GM23338 (cell line): ENCODE measurements at regions not wholly inside any gene's neighbourhood (a gene's known extent, or its start where the extent isn't known, plus 50 kb on each side); places are given as distances from the start of the nearest gene placed in this dataset.

Experiments
- ATAC-seq: fragments of 200-7000 bp; cut with Tn5 transposase; 3 replicates; pipeline ENCODE4 v1.9.1; 2020
- DNase-seq: peaks from one replicate; pipeline ENCODE4 v3.0.0-alpha.2; 2015; ENCODE audit warnings: low spot score
- H2AFZ ChIP-seq: fragments of 200-600 bp; sonication (generic); 2 replicates; pipeline ENCODE4 v1.8.0; 2016; ENCODE audit warnings: antibody characterized with exemption, mild to moderate bottlenecking, moderate library complexity
- H3F3A ChIP-seq: fragments of 200-600 bp; sonication (generic); replicated peaks from 2 replicates; pipeline ENCODE4 v1.8.0; 2017; ENCODE audit warnings: antibody characterized with exemption, mixed run types, low read depth
- H3K27ac ChIP-seq: fragments of 200-600 bp; sonication (generic); 2 replicates; pipeline ENCODE4 v1.6.1; 2016; ENCODE audit warnings: low read depth
- H3K27me3 ChIP-seq: fragments of 200-600 bp; sonication (generic); 2 replicates; pipeline ENCODE4 v1.8.0; 2016; ENCODE audit warnings: mild to moderate bottlenecking, mixed run types, moderate library complexity; ENCODE audit not compliant: insufficient read depth
- H3K36me3 ChIP-seq: fragments of 200-600 bp; sonication (generic); 2 replicates; pipeline ENCODE4 v1.8.0; 2016; ENCODE audit warnings: mild to moderate bottlenecking; ENCODE audit not compliant: insufficient read depth
- H3K4me1 ChIP-seq: fragments of 200-600 bp; sonication (generic); 2 replicates; pipeline ENCODE4 v1.8.0; 2016; ENCODE audit warnings: mild to moderate bottlenecking, moderate library complexity; ENCODE audit not compliant: insufficient read depth
- H3K4me2 ChIP-seq: fragments of 200-600 bp; sonication (generic); 2 replicates; pipeline ENCODE4 v1.7.1; 2017; ENCODE audit warnings: mixed run types
- H3K4me3 ChIP-seq: fragments of 200-600 bp; sonication (generic); 2 replicates; pipeline ENCODE4 v1.6.1; 2016; ENCODE audit warnings: mixed run types
- H3K79me2 ChIP-seq: fragments of 200-600 bp; sonication (generic); replicated peaks from 2 replicates; pipeline ENCODE4 v1.8.0; 2017; ENCODE audit warnings: mild to moderate bottlenecking; ENCODE audit not compliant: insufficient read depth
- H3K9me2 ChIP-seq: fragments of 200-600 bp; sonication (generic); 2 replicates; pipeline ENCODE4 v1.8.0; 2017; ENCODE audit not compliant: insufficient read depth
- H4K20me1 ChIP-seq: fragments of 200-600 bp; sonication (generic); replicated peaks from 2 replicates; pipeline ENCODE4 v1.8.0; 2017; ENCODE audit warnings: mild to moderate bottlenecking; ENCODE audit not compliant: insufficient read depth
- H3K27ac Mint-ChIP-seq: 2 replicates; pipeline ENCODE4 v1.8.0; 2020; ENCODE audit warnings: inconsistent platforms, mild to moderate bottlenecking, moderate library complexity, mixed read lengths
- H3K27me3 Mint-ChIP-seq: 3 replicates; pipeline ENCODE4 v1.8.0; 2022; ENCODE audit warnings: low read depth, mild to moderate bottlenecking, moderate library complexity, mixed read lengths, inconsistent platforms; ENCODE audit not compliant: insufficient read depth, poor library complexity
- H3K36me3 Mint-ChIP-seq: 3 replicates; pipeline ENCODE4 v1.8.0; 2021; ENCODE audit warnings: low read depth, mild to moderate bottlenecking, inconsistent platforms, moderate library complexity, mixed read lengths
- H3K4me1 Mint-ChIP-seq: 3 replicates; pipeline ENCODE4 v1.8.0; 2020; ENCODE audit warnings: mild to moderate bottlenecking, inconsistent platforms, mixed read lengths
- H3K4me3 Mint-ChIP-seq: 3 replicates; pipeline ENCODE4 v1.8.0; 2021; ENCODE audit warnings: moderate library complexity, mild to moderate bottlenecking, inconsistent platforms, mixed read lengths
- H3K9me3 Mint-ChIP-seq: 3 replicates; pipeline ENCODE4 v1.8.0; 2020; ENCODE audit warnings: moderate library complexity, mild to moderate bottlenecking, inconsistent platforms, mixed read lengths
- CTCF ChIP-seq, 2 experiments: fragments of 200-600 bp in 1 of 2; sonication (generic) in 1 of 2; conservative IDR thresholded peaks; 2 replicates each; pipeline versions ENCODE4 v1.5.1 to v1.6.1; 2016 to 2017; ENCODE audit warnings: antibody characterized with exemption in 2 of 2, low read depth in 2 of 2, mild to moderate bottlenecking in 2 of 2, moderate library complexity in 1 of 2
- EZH2 ChIP-seq: fragments of 200-600 bp; sonication (generic); IDR thresholded peaks from one replicate; pipeline ENCODE4 v1.8.0; 2017; ENCODE audit warnings: antibody characterized with exemption, mild to moderate bottlenecking, low read depth; ENCODE audit not compliant: unreplicated experiment
- EZH2phosphoT487 ChIP-seq: fragments of 200-600 bp; sonication (generic); IDR thresholded peaks from one replicate; pipeline ENCODE4 v1.8.1; 2018; ENCODE audit warnings: antibody characterized with exemption; ENCODE audit not compliant: unreplicated experiment
- JUNB ChIP-seq: IDR thresholded peaks from one replicate; pipeline ENCODE4 v1.6.1; 2016; ENCODE audit warnings: antibody characterized with exemption; ENCODE audit not compliant: unreplicated experiment
- NANOG ChIP-seq: IDR thresholded peaks from 2 replicates; pipeline ENCODE4 v1.6.1; 2016; ENCODE audit warnings: antibody characterized with exemption, borderline replicate concordance
- POLR2AphosphoS5 ChIP-seq: IDR thresholded peaks from 2 replicates; pipeline ENCODE4 v1.6.1; 2016; ENCODE audit warnings: antibody characterized with exemption, low read depth
- REST ChIP-seq: IDR thresholded peaks from one replicate; pipeline ENCODE4 v1.6.1; 2018; ENCODE audit warnings: antibody characterized with exemption; ENCODE audit not compliant: unreplicated experiment
- STAT1 ChIP-seq: IDR thresholded peaks from one replicate; pipeline ENCODE4 v1.6.1; 2016; ENCODE audit warnings: antibody characterized with exemption; ENCODE audit not compliant: unreplicated experiment
- ZNF114 ChIP-seq: fragments of 250-450 bp; sonication (Bioruptor Pico); IDR thresholded peaks from 2 replicates; pipeline ENCODE4 v1.5.0; 2020; ENCODE audit warnings: mild to moderate bottlenecking, moderate library complexity
- ZNF331 ChIP-seq: fragments of 250-450 bp; sonication (Bioruptor Pico); IDR thresholded peaks from 2 replicates; pipeline ENCODE4 v1.5.0; 2020; ENCODE audit warnings: low read depth, mild to moderate bottlenecking, moderate library complexity
- ZNF462 ChIP-seq: fragments of 250-450 bp; sonication (Bioruptor Pico); IDR thresholded peaks from 2 replicates; pipeline ENCODE4 v1.5.0; 2020; ENCODE audit warnings: mild to moderate bottlenecking, moderate library complexity

GRCh38 chr10:131553581-131553980, 242.1 kb upstream of the TCERG1L start:
- Mint-ChIP-seq H3K27ac (no peak overlapping the region), H3K4me3 (no peak overlapping the region), H3K36me3 (peaks cover 12% of the 10 kb centered on the region), H3K27me3 (peaks cover 10% of the 10 kb centered on the region), H3K9me3 (peaks cover 93% of the 10 kb centered on the region), H3K4me1 (no peaks in the 10 kb centered on the region)
- Histone ChIP-seq H2AFZ (no peak overlapping the region), H3K4me3 (no peak overlapping the region), H3F3A (no peaks in the 10 kb centered on the region), H3K4me2 (no peak overlapping the region), H3K27ac (no peak overlapping the region), H3K27me3 (no peaks in the 10 kb centered on the region), H4K20me1 (no peaks in the 10 kb centered on the region), H3K79me2 (no peaks in the 10 kb centered on the region), H3K4me1 (no peaks in the 10 kb centered on the region), H3K36me3 (no peaks in the 10 kb centered on the region), H3K9me2 (no peaks in the 10 kb centered on the region)
- no peak for TF ChIP-seq ZNF114
- no peak for TF ChIP-seq REST
- TF ChIP-seq EZH2: no peak
- no peak for TF ChIP-seq NANOG
- no peak for TF ChIP-seq CTCF (conservative IDR thresholded peaks at IDR 0.05; ENCODE audit: low read depth in 2 of 2)
- TF ChIP-seq STAT1: no peak
- TF ChIP-seq POLR2AphosphoS5: no peak
- no peak for TF ChIP-seq ZNF331
- no peak for TF ChIP-seq EZH2phosphoT487
- no peak for TF ChIP-seq ZNF462
- TF ChIP-seq JUNB: no peak
- DNase-seq (no peak), ATAC-seq (no peak)
